Mucosa of descending colon (tissue), 3 donors: ENCODE measurements at regions not wholly inside any gene's neighbourhood (a gene's known extent, or its start where the extent isn't known, plus 50 kb on each side); places are given as distances from the start of the nearest gene placed in this dataset.

ENCODE experiments used
- ATAC-seq: fragments of 200-7000 bp; cut with Tn5 transposase; one replicate; pipeline ENCODE4 v1.9.1; 2020; ENCODE audit warnings: mild to moderate bottlenecking, moderate library complexity
- DNase-seq, 3 donors: peaks; one replicate each; pipeline ENCODE4 v3.0.0-alpha.2; 2020
- H3K36me3 ChIP-seq: fragments of 200-600 bp; one replicate; pipeline ENCODE4 v1.8.0; 2021; ENCODE audit warnings: low read depth, mild to moderate bottlenecking
- H3K4me1 ChIP-seq: fragments of 200-600 bp; one replicate; pipeline ENCODE4 v1.8.0; 2021; ENCODE audit warnings: low read depth, mild to moderate bottlenecking
- H3K4me3 ChIP-seq: fragments of 200-600 bp; one replicate; pipeline ENCODE4 v1.8.0; 2021; ENCODE audit warnings: mild to moderate bottlenecking
- H3K9me3 ChIP-seq: fragments of 200-600 bp; one replicate; pipeline ENCODE4 v1.8.0; 2021; ENCODE audit warnings: mild to moderate bottlenecking
- intact Hi-C, 2 donors: fragments of 100-400 bp; cut with DNase I in 1 of 2; cut with micrococcal nuclease in 1 of 2; formaldehyde crosslinking; loops; one replicate each; pipeline versions ENCODE4 v1.11.0 to v1.11.1; 2022; cut with DNase I, micrococcal nuclease
- TF ChIP-seq, protein P1 (sequence below): fragments of 200-600 bp; IDR thresholded peaks from one replicate; pipeline ENCODE4 v1.8.0; 2022; ENCODE audit warnings: antibody characterized with exemption, mild to moderate bottlenecking
- donor health status: DM: no; HTN: no; CAD: no; lungs with moderate emphysema.
- donor health status: DM: no; HTN: no; CAD: no.
- donor health status: DM: no; HTN: yes; CAD: no.

DNA sequence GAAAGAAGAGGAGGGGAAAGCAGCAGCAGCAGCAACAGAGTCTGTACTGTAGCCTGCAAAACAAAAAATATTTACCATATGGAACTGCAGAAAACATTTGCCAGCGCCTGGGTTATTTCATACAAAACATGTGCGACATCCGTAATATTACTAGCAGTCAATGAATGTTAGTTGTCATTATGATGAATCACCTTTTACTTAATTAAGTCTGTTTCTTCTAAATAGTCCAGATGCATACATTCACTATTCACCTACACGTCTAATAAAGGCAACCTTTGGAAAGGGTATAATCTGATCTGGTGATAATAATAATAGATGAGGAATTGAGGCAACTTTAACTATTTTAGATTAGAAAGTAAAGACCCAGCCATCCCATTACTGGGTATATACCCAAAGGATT is 426.3 kb upstream of the ST6GAL2 start:
- no peaks in the 10 kb centered on the region for H3K9me3 ChIP-seq
- intact Hi-C loops, result no loop called here
- ATAC-seq (no peak), DNase-seq (no peak)
- H3K4me1 ChIP-seq, result no peaks in the 10 kb centered on the region
- no peak overlapping the region for H3K4me3 ChIP-seq
- H3K36me3 ChIP-seq, result no peaks in the 10 kb centered on the region
- TF ChIP-seq, protein P1, sequence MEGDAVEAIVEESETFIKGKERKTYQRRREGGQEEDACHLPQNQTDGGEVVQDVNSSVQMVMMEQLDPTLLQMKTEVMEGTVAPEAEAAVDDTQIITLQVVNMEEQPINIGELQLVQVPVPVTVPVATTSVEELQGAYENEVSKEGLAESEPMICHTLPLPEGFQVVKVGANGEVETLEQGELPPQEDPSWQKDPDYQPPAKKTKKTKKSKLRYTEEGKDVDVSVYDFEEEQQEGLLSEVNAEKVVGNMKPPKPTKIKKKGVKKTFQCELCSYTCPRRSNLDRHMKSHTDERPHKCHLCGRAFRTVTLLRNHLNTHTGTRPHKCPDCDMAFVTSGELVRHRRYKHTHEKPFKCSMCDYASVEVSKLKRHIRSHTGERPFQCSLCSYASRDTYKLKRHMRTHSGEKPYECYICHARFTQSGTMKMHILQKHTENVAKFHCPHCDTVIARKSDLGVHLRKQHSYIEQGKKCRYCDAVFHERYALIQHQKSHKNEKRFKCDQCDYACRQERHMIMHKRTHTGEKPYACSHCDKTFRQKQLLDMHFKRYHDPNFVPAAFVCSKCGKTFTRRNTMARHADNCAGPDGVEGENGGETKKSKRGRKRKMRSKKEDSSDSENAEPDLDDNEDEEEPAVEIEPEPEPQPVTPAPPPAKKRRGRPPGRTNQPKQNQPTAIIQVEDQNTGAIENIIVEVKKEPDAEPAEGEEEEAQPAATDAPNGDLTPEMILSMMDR, result no peak

DNA sequence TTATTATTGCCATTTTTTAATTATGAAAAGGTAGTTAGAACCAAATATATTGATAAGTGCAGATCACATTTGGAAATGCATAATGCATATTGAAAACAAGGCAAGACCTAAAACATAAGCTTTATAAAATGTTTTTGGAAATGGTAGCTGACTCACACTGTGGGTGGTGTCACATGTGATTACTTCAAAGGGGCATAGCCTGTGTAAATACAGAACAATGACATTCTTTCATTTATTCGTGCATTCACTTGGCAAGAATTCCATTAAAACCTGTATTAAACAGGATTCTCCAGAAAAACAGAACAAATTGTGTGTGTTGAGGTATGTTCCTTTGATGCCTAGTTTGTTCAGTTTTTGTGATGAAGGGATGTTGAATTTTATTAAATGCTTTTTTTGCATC is 427.3 kb upstream of the ST6GAL2 start:
- H3K4me3 ChIP-seq, result no peak overlapping the region
- no peaks in the 10 kb centered on the region for H3K4me1 ChIP-seq
- H3K9me3 ChIP-seq, result no peaks in the 10 kb centered on the region
- intact Hi-C loops, result no loop called here
- no peaks in the 10 kb centered on the region for H3K36me3 ChIP-seq
- DNase-seq, result no peak
- TF ChIP-seq, protein P1, result no peak
- no peak for ATAC-seq

DNA sequence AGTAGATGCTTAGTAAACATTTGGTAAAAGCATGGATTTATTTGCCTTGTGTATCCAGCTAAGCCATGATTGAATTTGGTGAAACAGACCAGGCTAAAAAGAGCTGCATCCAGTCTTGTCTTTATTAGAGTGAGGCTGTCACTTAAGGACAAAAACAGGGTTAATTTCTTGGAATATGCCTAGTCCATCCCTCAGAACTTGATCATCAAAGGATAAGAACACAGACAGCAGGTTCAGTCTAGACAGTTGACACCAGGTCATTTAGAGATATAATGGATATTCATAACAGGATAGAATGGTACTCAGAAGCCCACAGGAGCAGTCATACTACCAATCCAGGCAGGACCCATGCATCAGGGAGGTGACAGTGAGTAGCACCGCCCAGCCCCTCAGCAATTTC is 434.9 kb upstream of the ST6GAL2 start:
- intact Hi-C loops, result no loop called here
- DNase-seq, result no peak
- no peak overlapping the region for H3K4me3 ChIP-seq
- H3K4me1 ChIP-seq, result no peaks in the 10 kb centered on the region
- TF ChIP-seq, protein P1, result no peak
- ATAC-seq, result no peak
- H3K36me3 ChIP-seq, result no peaks in the 10 kb centered on the region
- H3K9me3 ChIP-seq, result no peaks in the 10 kb centered on the region

DNA sequence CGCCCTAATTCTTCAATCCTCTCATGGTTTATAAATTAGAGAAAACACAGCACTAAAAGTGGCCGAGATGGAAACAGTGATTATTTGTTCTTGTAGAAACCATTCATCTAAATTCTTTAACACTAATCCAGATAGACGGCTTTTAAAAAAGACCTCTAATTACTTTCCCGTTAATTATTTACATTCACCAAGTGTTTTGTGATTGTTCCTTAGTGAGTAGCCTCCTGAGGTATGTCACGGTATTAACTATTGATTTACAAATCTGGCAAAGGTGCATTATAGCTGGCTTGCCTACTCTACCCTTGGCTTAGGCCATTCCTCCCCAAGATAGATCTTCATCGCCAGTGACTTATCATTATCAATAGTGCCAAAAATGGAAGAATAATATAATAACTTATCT is 436.4 kb upstream of the ST6GAL2 start:
- Histone ChIP-seq H3K4me1 (no peaks in the 10 kb centered on the region), H3K4me3 (no peak overlapping the region), H3K36me3 (no peaks in the 10 kb centered on the region), H3K9me3 (no peaks in the 10 kb centered on the region)
- DNase-seq (no peak), ATAC-seq (no peak)
- TF ChIP-seq, protein P1, result no peak
- intact Hi-C loops, result no loop called here

DNA sequence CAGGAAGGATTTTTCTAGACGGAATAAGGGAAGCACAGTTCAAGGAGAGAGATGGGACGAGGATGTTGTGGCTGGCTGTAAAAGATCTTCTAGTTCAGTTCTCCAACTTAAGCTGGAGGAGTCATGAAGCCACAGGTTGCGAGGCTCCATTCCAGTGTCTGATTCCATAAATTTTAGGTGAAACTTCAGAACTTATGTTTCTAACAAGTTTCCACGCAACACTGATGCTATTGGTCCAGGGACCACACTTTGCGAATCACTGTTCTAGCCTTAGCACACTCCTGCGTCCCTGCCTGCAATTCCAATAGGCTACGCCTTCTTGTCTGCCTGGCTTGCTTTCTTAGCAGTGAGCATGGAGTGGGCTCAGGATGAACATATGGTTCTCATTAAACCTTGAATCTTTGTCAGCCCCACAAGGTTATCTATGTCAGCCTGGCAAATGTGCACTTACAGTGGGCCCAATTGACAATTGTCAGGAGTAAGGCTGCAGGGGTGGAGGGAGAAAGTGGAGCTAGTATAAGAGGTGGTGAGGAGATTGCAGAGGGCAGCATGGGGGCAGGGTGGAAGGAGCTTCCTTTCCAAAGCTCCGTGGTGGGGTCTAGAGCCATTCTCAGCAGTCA is 438.1 kb upstream of the ST6GAL2 start:
- no peak overlapping the region for H3K4me3 ChIP-seq
- ATAC-seq (no peak), DNase-seq (no peak)
- no peaks in the 10 kb centered on the region for H3K4me1 ChIP-seq
- no peaks in the 10 kb centered on the region for H3K36me3 ChIP-seq
- intact Hi-C loops, result no loop called here
- H3K9me3 ChIP-seq, result peaks cover 2% of the 10 kb centered on the region
- TF ChIP-seq, protein P1, result no peak
